DMS153 treated with DMSO at 0.1 percent for 48 hours (cell line): ENCODE measurements at regions not wholly inside any gene's neighbourhood (a gene's known extent, or its start where the extent isn't known, plus 50 kb on each side); places are given as distances from the start of the nearest gene placed in this dataset.
"Not testable (repeated sequence)": the region's sequence is repeated elsewhere in the genome, so short reads cannot be mapped to it uniquely, and the experiment has no call there.

ENCODE experiments used
- DNase-seq: peaks from one replicate; lab custom pipeline; 2025; ENCODE audit not compliant: unreplicated experiment; lab: John Stamatoyannopoulos, UW

DNA sequence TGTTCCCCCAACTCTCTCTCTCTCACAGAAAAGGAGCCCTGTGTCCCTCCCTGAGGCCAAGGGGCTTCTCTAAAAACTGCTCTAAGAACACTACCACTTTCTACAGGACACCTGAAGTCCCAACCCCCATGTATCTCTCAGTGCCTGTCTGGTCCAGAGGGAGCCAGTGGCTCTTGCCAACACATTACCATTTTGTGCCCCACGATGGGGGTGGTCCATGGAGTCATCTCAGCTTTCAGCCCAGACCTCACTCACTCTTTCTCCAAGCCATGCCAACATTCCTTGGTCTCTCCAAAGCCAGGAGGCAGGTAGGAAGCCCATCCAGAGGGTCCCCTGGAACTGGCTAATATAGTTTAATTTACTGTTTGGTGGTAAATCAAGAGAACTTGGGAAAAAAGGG lies 962.1 kb upstream of the DEFB115 start:
- DNase-seq = not testable (repeated sequence)

DNA sequence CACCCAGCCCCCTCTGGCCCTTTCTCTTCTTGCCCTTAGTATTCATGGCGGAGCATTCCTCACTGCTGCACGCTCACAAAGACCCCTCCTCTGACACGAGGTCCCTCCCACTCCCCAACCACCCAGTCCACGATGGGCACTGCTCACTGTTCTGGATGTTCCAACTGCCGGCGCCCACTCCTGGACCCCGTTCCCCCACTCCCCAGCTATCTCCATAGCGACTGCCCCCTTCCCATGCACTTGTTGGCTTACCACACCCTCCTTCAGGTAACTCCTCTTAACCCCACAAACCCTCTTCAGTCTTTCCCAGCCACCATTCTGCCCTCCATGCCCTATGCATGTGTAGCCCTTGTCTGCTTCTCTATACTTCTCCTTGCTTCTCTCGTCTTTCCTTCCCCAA lies 961.5 kb upstream of the DEFB115 start:
- not testable (repeated sequence) for DNase-seq

DNA sequence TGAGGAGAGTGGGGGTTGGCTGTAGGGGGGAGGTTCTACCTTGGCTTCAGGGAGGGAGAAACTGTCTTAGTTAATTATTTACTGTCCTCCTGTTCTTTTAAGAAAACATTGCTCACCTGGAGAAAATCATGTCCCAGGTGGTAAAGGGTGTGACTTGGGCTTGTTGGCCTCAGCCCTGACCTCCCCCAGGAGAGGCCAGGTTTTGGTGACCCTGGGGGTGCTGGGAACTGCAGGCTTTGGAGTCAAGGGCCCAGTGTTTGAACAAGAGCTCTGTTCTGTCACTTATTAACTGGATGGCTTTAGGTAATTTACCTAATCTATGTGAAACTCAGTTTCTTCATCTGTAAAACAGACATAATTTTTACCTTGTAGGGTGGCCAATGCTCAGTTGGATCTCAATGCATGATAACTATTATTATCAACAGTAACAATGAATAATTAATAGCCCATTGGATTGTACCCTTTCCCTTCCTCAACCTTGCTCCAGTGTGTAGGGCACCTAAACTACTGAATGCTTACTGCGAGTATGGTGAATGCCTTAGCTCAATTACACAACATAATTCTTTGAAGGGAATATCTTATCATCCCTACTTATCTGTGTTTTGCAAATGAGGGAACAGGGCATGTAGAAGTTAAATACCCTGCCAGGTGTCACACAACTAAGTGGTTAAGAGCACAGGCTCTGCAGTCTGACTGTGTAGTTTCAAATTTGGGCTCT lies 959.4 kb upstream of the DEFB115 start:
- not testable (repeated sequence) for DNase-seq

DNA sequence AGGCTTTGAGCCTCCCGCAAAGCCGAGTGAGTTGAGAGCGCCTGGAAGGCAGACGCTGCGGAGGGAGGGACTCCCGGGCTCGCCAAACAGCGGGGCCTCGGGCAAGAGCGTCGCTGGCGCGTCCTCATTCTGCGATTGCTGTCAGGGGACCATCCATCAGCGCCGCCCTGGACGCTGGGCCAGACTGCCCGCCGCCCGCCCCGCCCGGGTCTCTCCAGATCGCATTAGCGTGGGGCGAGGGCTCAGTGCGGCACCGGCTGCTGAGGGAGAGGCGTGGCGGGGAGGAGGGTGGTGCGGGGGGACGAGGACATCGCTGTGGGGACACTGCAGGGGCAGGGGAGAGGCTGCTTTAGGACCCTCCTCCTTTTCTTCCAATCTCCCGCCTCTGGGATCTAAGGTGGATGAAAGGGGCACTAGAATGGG lies 957.2 kb upstream of the DEFB115 start:
- not testable (repeated sequence) for DNase-seq

DNA sequence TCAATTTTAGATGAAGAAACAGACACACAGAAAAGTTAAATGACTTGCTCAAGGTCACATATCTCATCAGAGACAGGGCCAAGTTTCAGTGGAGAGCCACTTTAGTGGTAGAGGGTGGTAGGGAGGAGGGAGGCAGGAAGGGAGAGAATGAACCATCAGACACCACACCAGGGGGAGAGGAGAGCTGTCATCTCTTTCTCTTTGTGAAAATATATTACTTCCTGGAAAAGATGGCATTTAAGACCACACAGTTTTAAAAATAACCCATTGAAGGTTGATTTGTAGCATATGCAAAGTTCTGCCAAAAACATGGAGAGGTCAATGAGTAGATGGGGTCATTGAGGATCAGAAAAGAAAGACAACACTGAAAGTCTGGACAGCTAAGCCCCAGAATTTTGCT lies 954.7 kb upstream of the DEFB115 start:
- DNase-seq = not testable (repeated sequence)

DNA sequence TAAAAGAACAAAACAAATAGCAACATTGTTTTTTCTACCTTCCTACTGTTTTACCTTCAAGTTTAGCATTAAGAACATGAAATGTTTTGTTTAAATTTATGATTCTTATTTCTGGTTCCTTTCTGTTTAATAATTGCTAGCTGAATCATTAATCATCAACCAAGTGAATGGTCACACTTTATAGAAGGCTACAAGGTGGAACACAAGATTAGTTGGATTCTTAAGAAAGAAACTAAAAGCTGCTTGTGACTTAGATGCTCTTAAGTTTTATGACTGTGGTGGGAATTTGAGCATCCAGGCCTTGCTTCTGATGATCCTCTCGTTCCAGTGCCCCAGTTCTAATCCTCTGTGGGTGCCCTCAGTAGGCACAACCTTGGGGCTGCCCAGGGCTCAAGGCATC lies 947.5 kb upstream of the DEFB115 start:
- not testable (repeated sequence) for DNase-seq

DNA sequence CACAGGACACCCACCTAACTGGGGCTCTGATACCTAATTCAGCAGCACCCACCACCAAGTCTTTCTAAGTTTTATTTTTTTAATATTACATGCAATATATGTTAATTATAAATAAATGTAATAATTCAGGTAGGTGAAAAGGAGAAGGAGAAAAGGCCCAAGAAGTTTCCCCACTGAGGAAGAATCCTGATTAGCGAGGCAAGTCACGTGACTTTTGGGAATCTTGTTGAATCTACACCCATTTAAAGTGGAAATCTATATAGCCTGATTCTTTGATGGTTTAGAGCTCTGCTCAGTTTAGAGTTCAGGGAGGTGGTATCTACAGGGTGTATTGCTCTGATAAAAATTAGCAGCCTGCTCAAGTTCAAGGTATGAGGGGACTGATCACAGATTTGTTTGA lies 947.1 kb upstream of the DEFB115 start:
- DNase-seq = not testable (repeated sequence)

DNA sequence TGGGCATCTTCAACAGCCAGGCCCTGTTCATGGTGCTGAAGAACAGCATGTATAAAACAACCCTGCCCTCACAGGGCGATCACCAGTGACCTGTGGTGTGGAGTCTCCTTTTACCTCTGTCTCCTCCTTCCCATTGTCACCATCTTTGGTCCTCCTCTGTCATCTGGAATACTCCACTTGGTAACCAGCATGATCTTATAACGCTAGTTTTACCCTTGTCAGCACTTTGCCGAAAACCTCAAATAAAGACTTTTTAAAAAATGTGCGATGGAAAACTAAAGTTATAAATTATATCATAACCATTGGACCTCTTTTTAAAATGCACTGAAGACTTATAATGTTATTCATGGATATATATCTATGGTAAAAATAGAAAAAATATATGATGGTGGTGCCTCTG lies 945.2 kb upstream of the DEFB115 start:
- DNase-seq = not testable (repeated sequence)

DNA sequence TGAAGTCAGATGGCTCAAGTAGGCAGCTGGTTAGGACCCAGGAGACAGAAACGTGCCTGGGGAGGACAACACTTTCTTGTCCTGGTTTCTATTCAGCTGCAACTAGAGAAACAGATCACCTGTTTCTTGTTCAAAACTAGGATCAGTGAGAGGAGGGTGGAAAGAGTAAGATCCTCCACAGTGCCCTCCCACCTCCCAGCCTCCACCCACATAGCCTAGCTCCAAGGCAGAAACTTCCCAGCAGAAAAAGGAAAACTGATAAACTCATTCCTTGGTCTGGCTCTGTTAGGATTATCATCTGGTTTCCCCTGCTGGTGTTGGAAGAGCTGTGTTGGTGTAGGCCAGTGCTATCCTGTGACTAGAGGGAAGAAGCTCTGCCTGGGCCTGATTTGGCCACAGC lies 943.8 kb upstream of the DEFB115 start:
- not testable (repeated sequence) for DNase-seq

DNA sequence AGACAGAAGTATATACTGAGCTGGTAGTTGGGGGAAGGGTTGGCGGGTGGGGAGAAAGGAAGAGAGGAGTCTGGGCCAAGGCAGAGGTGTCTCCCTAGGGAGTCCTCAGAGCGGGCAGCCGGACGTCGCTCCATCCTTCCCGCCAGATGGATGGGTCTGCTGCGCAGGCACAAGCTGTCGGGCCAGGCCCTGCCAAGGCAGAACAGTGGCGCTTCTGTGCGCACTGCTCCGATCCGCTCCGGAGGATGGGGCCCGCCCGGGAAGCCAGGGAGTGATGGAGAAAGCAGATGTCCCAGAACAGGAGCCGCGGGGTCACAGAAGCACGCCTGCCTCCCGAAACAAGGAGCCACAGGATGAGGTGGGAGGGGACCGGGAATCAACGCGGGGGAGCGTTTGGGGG lies 941.4 kb upstream of the DEFB115 start:
- DNase-seq = not testable (repeated sequence)

DNA sequence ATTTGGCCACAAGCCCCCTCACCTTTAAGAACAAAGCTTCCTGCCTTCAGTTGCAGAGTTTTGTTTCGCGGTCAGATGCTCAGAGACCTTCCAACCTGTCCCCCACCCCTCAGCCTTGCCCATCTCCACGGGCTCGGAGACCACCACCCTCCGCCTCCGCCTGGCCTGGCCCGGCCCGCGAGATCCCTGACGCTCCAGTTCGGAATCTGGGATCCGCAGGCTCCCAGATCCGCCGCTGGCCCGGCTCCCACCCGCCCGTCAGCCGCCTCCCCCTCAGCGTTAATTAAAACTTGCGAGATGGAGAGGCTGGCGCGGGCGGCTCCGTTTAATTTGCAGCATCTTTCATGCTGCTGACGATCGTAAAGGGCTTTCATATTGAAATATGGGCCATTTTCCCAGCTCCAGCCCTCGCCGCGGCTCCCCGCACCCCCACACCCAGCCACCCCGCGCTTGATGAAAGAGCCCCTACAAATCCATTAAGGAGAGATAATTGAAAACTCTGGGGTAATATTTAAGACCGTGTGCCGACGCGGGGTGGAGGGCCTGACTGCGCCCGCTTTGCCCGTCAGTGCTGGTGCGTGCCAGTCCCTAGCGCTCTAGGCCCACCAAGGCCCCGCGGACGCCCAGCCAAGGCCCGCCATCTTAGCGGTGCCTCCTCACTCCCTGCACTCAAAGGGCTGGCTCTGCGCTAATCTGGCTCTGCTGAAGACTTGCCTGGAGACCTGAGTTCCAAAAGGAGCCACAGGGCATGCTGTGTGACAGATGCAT lies 940.7 kb upstream of the DEFB115 start:
- not testable (repeated sequence) for DNase-seq

DNA sequence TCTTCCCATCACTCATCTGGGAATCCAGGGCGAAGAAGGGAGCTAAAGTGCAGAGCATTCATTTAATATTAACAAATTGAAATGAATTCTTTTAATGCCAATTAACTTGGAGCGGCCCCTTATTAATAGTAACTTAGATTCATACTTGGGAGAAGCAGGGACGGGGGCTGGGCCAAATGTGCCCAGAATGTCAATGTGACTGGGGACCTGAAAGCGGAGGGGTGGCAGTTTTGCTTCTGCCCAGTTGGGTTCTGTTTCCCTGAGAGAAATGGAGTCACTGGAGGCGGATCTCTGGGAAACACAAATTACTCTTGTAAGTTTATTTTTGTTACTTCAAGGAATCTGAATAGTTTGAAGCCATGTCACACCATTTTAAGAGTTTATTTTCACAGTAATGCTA lies 923.7 kb upstream of the DEFB115 start:
- DNase-seq = not testable (repeated sequence)

DNA sequence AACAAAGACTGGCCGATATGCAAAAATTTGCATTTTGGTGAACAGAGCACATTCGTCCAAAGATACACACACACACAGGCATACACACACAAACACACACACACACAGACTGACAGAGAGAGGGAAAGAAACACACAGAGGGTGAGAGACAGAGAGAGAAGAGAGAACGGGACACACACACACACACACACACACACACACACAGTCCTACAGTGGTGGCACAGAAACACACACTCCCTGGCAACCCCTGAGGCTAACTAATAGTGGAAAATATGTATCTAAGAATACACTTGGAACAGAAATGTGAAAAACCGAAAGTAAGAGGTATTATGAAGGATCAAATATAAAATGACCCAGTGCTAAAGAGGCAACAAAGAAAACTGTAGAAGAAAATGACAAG lies 919.9 kb upstream of the DEFB115 start:
- DNase-seq = not testable (repeated sequence)

DNA sequence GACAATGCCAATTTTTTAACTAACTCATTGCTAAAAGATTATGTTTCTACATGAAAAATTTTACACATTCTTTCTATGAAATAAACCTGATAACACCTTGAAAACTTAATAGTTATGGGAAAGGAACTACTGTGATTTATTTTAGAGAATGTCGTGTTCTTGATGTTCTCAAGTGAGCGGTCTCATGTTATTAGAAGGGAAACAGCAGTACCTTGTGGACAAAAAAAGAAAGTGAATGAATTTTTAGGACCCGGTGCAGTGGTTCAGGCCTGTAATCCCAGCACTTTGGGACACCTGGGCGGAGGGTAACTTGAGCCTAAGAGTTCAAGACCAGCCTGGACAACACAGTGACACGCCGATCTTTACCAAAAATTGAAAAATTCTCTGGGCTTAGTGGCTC lies 908.5 kb upstream of the DEFB115 start:
- DNase-seq = not testable (repeated sequence)

DNA sequence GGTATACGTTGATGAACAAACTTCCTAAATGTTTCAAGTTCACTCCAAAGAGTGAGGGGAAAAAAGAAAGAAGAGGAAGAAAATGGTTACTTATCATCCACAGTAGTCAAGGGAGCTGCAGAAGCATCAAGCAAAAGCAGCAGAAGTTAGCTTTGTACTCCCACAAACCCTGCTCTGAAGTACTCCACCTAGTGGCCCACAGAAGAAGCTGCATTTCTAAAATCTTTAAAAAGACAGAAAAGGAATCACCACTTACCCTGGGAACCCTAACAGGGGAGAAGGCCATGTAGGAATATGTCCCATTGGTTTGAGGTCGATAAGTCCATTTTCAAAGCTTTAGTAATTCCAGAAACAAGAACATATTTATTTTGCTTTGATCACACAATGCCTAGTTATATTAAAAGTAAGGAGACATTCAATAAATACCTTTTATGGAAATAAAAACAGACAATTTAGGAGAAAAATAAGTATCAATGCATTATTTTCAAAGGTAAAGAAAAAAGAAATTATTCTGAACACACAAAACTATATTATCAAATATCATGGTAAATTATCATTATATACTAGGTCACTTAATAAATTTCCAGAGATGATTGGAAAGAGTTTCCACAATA lies 900.5 kb upstream of the DEFB115 start:
- not testable (repeated sequence) for DNase-seq

DNA sequence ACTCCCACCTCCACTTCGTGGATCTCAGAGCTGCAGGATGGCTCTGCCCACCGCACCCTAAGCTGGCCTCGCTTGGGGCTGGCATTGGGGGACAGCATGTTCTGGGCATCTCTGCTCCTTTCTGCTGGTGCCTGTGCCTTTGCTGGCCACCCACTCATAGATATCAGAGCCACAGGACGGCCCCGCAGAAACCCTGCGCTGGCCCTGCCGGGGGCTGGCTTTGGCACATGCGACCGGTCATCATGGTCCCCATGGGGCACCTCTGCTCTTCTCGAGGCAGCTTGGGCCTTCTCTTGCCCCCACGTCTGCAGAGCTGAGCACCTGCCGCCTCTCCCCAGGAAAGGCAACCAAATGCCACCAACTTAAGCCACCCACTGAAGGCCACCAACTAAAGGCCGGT lies 895.7 kb upstream of the DEFB115 start:
- not testable (repeated sequence) for DNase-seq

DNA sequence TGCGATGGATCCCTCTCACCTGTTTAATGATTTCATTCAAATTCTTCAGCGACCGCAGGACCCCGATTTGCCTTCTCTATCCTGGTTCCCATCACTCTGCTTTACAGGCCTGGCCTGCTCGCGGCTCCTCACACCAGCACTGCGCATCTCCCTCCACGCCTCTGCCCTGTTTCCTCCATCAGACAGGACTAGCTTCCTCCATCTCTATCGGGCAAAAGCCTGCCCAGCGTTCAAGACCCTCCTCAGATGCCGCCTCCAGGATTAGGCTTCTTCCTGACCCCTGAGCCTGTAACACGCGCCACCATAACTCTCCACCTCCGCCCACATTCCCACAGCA lies 881.1 kb upstream of the DEFB115 start:
- not testable (repeated sequence) for DNase-seq

DNA sequence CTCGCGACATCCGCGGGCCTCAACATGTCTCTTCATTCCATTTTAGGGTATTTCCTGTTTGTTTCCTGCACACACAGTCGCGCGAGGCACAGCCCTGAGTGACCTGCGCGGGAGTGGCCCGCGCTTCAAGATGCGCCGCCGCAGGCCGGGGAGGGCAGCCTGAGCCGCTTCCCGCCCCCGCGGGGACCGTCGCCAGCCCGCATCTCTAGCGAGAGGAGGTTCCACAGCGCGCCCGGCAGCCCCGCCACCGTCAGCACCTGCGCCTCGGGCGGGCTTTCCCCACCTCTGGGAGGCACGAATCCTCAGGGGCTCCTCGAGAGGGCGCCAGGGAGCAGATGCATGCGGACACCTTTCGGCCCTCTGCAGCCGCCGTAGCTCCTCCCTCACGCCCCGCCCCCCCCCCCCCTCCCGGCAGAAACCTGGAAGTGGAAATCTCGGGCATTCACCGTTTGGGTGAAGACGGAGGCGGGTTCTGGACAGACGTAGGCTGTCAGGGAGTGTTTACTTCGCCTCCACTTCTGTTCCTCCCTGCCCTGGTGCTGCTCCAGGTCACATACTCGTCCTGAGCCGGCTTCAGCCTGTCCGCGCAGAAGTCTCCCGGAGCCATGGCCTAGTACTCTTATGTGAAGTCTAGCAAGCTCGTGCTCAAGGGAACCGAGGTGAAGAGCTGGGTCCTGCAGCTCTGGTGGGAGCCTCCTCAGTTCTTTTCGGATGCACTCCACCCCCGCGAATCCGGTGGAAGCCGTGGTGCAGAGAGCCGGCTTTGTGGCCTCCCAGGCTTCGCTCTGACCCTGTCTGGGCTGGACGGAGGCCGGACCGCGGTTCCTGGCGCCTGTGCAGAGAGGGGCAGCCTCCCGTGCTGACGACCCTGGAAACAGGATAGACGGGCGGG lies 880.5 kb upstream of the DEFB115 start:
- DNase-seq = peak; percentile 3

DNA sequence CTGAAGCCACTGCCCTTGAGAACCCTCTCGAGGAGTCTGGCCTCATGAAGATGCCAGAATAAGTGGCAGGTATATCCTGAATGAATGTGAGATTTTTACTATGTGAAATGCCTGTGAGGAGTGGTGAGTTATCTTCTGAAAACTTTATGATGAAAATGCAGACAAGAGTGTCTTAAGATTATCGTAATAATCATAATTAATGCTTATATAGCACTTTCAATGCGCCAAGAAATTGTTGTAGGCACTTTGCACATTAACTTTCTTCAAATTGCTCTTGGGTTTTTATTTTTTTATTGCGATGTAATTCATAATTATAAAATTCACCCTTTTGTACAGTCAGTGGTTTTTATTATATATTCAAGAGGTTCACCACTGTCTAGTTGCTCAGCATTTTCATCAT lies 879.1 kb upstream of the DEFB115 start:
- not testable (repeated sequence) for DNase-seq

DNA sequence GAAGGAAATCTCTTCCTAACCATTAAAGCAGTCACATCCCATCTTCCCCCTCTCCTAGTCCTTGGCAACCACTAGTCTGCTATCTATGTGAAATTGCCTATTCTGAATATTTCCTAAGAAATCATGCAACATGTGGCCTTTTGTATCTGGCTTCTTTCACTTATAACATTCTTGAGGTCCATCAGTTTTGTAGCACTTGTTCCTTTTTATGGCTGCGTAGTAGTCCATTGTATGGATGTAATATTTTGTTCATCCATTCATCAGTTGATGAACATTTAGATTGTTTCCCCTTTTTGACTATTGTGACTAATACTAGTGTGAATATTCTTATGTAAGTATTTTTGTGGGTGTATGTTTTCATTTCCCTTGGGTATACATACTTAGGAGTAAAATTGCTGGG lies 878.7 kb upstream of the DEFB115 start:
- DNase-seq = not testable (repeated sequence)

DNA sequence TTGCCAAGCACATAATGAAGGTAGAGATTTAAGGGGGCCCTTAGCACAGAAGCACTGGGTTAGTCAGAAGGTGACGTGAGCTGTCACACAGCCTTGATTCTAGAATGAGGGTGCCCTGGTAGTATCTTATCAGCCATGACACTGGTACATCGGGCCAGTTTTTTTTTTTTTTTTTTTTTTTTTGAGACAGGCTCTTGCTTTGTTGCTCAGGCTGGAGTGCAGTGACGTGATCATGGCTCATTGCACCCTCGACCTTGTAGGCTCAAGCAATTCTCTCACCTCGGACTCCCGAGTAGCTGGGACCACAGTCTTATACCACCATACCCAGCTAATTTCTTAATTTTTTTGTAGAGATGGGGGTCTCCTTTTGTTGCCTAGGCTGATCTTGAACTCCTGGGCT lies 872.6 kb upstream of the DEFB115 start:
- not testable (repeated sequence) for DNase-seq
